ENCODE measurements at regions not wholly inside any gene's neighbourhood (a gene's known extent, or its start where the extent isn't known, plus 50 kb on each side); places are given as distances from the start of the nearest gene placed in this dataset.

DNA sequence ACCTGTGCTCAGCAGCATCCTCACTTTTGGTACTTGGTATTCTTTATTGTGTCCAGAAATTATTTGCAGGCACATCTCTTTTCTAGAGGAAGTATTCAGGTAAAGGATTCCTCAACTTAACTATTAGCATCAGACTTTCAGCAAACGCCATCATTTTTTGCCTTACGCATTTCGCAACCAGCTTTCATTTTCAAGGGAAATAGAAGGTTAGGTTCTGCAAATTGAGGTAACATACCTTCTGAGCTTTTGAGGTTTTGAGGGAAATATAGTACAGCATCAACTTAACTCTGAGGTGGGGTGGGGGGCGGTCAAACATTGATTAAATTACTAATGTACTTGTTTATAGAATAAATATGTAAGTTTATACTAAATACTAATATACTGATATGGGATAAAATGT lies 243.6 kb upstream of the RIMS1 start:
- H3K27ac ChIP-seq (replicated peaks): no peak overlapping the region
- intact Hi-C loops (cut with micrococcal nuclease): no loop called here
- H3K27me3 ChIP-seq (ENCODE audit: low read depth): no peaks in the 10 kb centered on the region
- no peaks in the 10 kb centered on the region for H3K36me3 ChIP-seq
- H3K4me3 ChIP-seq: no peak overlapping the region
- no peak for DNase-seq
- H3K4me1 ChIP-seq: no peaks in the 10 kb centered on the region
- peaks cover 13% of the 10 kb centered on the region for H3K9me3 ChIP-seq (replicated peaks)
- TF ChIP-seq, protein P1, sequence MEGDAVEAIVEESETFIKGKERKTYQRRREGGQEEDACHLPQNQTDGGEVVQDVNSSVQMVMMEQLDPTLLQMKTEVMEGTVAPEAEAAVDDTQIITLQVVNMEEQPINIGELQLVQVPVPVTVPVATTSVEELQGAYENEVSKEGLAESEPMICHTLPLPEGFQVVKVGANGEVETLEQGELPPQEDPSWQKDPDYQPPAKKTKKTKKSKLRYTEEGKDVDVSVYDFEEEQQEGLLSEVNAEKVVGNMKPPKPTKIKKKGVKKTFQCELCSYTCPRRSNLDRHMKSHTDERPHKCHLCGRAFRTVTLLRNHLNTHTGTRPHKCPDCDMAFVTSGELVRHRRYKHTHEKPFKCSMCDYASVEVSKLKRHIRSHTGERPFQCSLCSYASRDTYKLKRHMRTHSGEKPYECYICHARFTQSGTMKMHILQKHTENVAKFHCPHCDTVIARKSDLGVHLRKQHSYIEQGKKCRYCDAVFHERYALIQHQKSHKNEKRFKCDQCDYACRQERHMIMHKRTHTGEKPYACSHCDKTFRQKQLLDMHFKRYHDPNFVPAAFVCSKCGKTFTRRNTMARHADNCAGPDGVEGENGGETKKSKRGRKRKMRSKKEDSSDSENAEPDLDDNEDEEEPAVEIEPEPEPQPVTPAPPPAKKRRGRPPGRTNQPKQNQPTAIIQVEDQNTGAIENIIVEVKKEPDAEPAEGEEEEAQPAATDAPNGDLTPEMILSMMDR (IDR thresholded peaks at IDR 0.05; ENCODE audit: borderline replicate concordance): no peak

DNA sequence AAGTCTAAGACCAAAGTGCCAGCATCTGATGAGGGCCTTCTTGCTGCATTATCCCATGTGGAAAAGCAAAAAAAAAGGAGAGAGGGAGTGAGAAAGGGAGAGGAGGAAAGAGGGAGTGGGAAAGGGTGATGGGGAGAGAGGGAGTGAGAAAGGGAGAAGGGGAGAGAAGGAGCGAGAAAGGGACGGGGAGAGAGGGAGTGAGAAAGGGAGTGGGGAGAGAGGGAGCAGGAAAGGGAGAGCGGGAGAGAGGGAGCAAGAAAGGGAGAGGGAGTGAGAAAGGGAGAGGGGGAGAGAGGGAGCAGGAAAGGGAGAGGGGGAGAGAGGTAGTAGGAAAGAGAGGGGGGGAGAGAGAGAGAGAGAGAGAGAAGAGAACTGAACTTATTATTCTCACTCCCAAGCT lies 241.1 kb upstream of the RIMS1 start:
- H3K4me1 ChIP-seq: no peaks in the 10 kb centered on the region
- intact Hi-C loops (cut with micrococcal nuclease): no loop called here

DNA sequence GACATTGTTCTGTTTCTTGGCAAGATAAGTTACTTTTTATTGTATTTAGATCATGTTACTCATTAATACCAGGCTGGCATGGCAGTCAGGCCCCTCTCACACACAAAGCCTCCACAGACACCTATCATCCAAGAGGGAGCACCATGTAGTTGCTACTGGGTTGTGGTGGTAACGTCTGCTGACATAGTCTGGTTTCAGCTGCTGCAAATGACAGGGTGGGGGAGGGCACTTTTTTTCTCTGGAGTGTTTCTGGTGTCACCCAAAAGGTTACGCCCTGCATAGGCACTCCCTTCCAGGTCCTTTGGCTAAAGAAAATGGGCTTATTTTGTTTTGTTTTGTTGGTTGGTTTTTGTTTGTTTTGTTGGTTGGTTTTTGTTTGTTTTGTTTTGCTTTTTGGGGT lies 236.4 kb upstream of the RIMS1 start:
- no peaks in the 10 kb centered on the region for H3K27me3 ChIP-seq (ENCODE audit: low read depth)
- H3K36me3 ChIP-seq: no peaks in the 10 kb centered on the region
- no peak for DNase-seq
- no peak overlapping the region for H3K4me3 ChIP-seq
- H3K4me1 ChIP-seq: no peaks in the 10 kb centered on the region
- H3K27ac ChIP-seq (replicated peaks): no peak overlapping the region
- TF ChIP-seq, protein P1 (IDR thresholded peaks at IDR 0.05; ENCODE audit: borderline replicate concordance): no peak
- intact Hi-C loops (cut with micrococcal nuclease): no loop called here
- peaks cover 27% of the 10 kb centered on the region for H3K9me3 ChIP-seq (replicated peaks)

More for the DNA sequence above, 241.1 kb upstream of the RIMS1 start:
- TF ChIP-seq, protein P1 (IDR thresholded peaks at IDR 0.05; ENCODE audit: borderline replicate concordance): no peak
- Histone ChIP-seq H3K27me3 (ENCODE audit: low read depth) (no peaks in the 10 kb centered on the region), H3K9me3 (replicated peaks) (peaks cover 27% of the 10 kb centered on the region), H3K36me3 (no peaks in the 10 kb centered on the region), H3K27ac (replicated peaks) (no peak overlapping the region), H3K4me3 (no peak overlapping the region)
- no peak for DNase-seq

DNA sequence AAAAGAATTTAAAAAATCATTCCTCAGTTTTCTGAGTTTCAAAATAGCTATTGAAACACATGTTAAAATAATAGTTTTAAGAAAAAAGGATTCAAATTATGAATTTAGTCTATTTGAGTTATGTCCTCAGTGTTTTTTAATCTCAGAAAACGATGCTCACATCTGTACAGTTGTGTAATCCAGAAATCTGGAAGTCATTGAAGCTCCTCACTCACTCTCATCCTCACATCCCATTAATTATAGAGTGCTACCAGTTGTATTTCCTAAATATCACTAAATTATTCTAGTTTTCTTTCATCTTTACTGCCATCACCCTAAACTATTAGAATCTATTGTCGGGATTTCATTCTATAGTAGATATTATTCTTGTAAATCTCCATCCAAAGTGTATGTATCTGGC lies 234.7 kb upstream of the RIMS1 start:
- TF ChIP-seq, protein P1 (IDR thresholded peaks at IDR 0.05; ENCODE audit: borderline replicate concordance): no peak
- H3K4me3 ChIP-seq: no peak overlapping the region

DNA sequence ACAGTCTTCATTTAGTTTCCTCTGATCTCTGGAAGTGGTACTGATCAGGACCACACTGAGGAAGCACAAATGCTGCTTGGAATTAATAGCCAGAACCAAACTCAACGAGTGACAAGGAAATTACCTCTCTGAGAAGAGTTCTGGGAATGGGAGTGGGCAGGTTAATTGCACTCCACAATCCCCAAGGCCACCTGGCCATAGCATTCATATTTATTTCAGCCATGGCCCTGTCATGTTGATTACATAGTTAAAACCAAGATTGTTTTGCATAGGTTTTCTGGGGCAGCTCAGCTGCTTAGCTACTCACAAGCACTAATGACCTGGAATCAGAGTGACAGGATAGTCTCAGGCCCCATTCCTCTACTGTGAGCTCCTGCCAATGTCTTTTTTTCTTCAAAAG lies 230.2 kb upstream of the RIMS1 start:
- no peaks in the 10 kb centered on the region for H3K27me3 ChIP-seq (ENCODE audit: low read depth)
- TF ChIP-seq, protein P1 (IDR thresholded peaks at IDR 0.05; ENCODE audit: borderline replicate concordance): no peak

More for the DNA sequence above, 234.7 kb upstream of the RIMS1 start:
- Histone ChIP-seq H3K36me3 (no peaks in the 10 kb centered on the region), H3K9me3 (replicated peaks) (peaks cover 23% of the 10 kb centered on the region), H3K27ac (replicated peaks) (no peak overlapping the region), H3K4me1 (no peaks in the 10 kb centered on the region), H3K27me3 (ENCODE audit: low read depth) (no peaks in the 10 kb centered on the region)
- no peak for DNase-seq
- intact Hi-C loops (cut with micrococcal nuclease): no loop called here

DNA sequence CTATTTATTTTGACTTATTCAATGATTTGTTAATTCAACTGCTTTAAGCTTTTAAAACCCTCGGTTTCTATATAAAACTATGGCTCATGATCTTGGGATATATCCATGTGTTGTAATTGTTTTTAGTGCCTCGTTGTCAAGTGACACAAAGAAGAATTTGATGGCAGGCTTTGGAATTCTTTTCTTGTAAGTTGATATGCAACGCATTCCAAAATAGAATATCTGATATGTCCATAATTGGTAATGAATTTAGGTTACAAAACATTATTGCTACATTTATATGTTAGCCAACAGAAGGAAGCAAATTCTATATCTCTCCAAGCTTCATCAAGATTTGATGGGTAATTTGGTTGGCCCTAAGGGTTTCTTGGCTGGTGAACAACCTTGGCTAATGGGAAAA lies 220.4 kb upstream of the RIMS1 start:
- H3K36me3 ChIP-seq: no peaks in the 10 kb centered on the region
- intact Hi-C loops (cut with micrococcal nuclease): no loop called here
- H3K4me1 ChIP-seq: no peaks in the 10 kb centered on the region
- no peak overlapping the region for H3K4me3 ChIP-seq
- DNase-seq: no peak
- H3K9me3 ChIP-seq (replicated peaks): no peaks in the 10 kb centered on the region
- TF ChIP-seq, protein P1 (IDR thresholded peaks at IDR 0.05; ENCODE audit: borderline replicate concordance): no peak
- H3K27me3 ChIP-seq (ENCODE audit: low read depth): no peaks in the 10 kb centered on the region
- H3K27ac ChIP-seq (replicated peaks): no peak overlapping the region

More for the DNA sequence above, 230.2 kb upstream of the RIMS1 start:
- no peak overlapping the region for H3K4me3 ChIP-seq
- H3K9me3 ChIP-seq (replicated peaks): no peaks in the 10 kb centered on the region
- intact Hi-C loops (cut with micrococcal nuclease): no loop called here
- DNase-seq: no peak
- no peaks in the 10 kb centered on the region for H3K36me3 ChIP-seq
- no peaks in the 10 kb centered on the region for H3K4me1 ChIP-seq
- H3K27ac ChIP-seq (replicated peaks): no peak overlapping the region
